ENCODE measurements at regions not wholly inside any gene's neighbourhood (a gene's known extent, or its start where the extent isn't known, plus 50 kb on each side); places are given as distances from the start of the nearest gene placed in this dataset.

- no peak for TF ChIP-seq CEBPB (IDR thresholded peaks at IDR 0.05)
- TF ChIP-seq USF1 (IDR thresholded peaks at IDR 0.05), result no peak
- TF ChIP-seq REST (IDR thresholded peaks at IDR 0.05; ENCODE audit: low read depth), result no peak
- no peak for TF ChIP-seq EP300 (IDR thresholded peaks at IDR 0.05; ENCODE audit: borderline replicate concordance)
- TF ChIP-seq RAD21 (IDR thresholded peaks at IDR 0.05; ENCODE audit: low read depth), result no peak
These were observed 96.9 kb upstream of the NEBL start for GRCh38 chr10:20993830-20994527.

All from Ishikawa (cell line).